Activated naive CD8-positive, alpha-beta T cell treated with anti-CD3 and anti-CD28 coated beads, Interleukin-2, amount 10 ng/mL, durations not matched to agents 7 days and 5 days (primary cell): ENCODE measurements at regions not wholly inside any gene's neighbourhood (a gene's known extent, or its start where the extent isn't known, plus 50 kb on each side); places are given as distances from the start of the nearest gene placed in this dataset.

Experiments used
- ATAC-seq: fragments of 150-1000 bp; cut with Tn5 transposase; one replicate; pipeline ENCODE4 v1.10.0; 2021; ENCODE audit warnings: low read depth, moderate library complexity
- POLR2A ChIA-PET: fragments of 350-600 bp; sonication (Branson Sonifier 250); formaldehyde crosslinking; loops from one replicate; lab custom pipeline; 2021; ENCODE audit warnings: antibody characterized with exemption; lab: Charles Lee
- DNase-seq: peaks from one replicate; pipeline ENCODE4 v3.0.0; 2021
- H3K27ac Mint-ChIP-seq: one replicate; pipeline ENCODE4 v1.8.0; 2022; ENCODE audit warnings: mild to moderate bottlenecking, mixed read lengths
- H3K27me3 Mint-ChIP-seq: one replicate; pipeline ENCODE4 v1.8.0; 2022; ENCODE audit warnings: mild to moderate bottlenecking, moderate library complexity, mixed read lengths
- H3K36me3 Mint-ChIP-seq: one replicate; pipeline ENCODE4 v1.8.0; 2021; ENCODE audit warnings: mild to moderate bottlenecking, mixed read lengths
- H3K4me1 Mint-ChIP-seq: one replicate; pipeline ENCODE4 v1.8.0; 2021; ENCODE audit warnings: mixed read lengths
- H3K4me3 Mint-ChIP-seq: one replicate; pipeline ENCODE4 v1.8.0; 2022; ENCODE audit warnings: mild to moderate bottlenecking, moderate library complexity, mixed read lengths
- H3K9me3 Mint-ChIP-seq: one replicate; pipeline ENCODE4 v1.8.0; 2021; ENCODE audit warnings: mixed read lengths

DNA sequence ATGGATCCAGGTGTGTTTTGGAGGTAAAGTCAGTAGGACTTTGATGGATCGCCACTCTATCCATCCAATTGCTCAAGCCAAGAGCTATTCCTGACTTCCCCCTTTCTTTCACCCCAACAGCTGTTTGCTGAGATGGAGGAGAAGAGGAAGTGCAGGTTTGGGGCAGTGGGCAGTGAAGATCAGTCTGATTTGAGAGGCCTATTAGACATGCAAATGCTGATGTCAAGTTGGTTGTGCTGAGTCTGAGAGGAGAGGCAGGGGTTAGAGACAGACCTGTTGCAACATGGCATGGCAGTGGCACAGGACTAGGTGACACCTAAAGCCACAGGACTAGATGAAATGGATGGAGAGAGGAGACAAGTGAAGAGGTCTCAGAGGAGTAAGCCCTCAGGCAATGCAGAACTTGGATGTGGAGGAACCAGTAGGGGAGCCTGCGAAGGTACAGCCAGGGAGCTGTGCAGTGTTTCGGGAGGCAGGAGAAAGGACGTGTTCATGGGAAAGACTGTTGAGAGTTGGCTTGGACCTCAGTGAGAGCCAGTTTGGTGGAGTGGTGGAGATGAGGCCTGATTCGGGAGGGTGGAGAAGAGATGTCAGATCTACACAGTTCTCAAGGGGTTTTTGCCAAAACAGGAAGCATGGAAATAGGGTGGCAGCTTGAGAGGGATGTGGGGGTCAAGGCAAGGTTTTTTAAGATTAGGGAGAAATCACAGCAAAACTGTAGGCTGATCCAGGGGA is 175.0 kb downstream of the MACROH2A1 start:
- Mint-ChIP-seq H3K4me1 (peaks cover 4% of the 10 kb centered on the region), H3K27me3 (peaks cover 11% of the 10 kb centered on the region), H3K27ac (no peak overlapping the region), H3K4me3 (no peak overlapping the region), H3K36me3 (no peaks in the 10 kb centered on the region), H3K9me3 (no peaks in the 10 kb centered on the region)
- POLR2A ChIA-PET: interaction anchor here (0.6 kb wide), 1 partner anchor 20 kb away, joined by 3 read pairs; no protein-coding TSS in a partner anchor
- ATAC-seq (no peak), DNase-seq (peak; percentile 10)

DNA sequence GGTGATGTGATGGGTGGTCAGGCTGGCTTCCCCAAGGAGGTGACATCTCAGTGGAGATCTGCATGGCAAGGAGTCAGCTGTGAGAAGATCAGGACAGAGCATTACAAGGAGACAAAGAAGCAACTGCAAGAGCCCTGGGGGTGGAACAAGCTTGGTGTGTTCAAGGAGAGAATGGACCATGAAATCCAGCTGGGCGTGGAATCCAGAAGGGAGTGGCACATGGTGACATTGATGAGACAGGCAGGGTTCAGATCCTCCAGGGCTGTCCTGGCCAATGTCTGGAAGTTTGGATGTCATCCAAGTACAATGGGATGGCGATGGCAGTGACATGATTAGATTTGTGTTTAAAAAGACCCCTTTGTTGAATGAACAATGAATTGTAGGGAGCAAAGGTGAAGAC is 175.6 kb downstream of the MACROH2A1 start:
- Mint-ChIP-seq H3K9me3 (no peaks in the 10 kb centered on the region), H3K27me3 (peaks cover 11% of the 10 kb centered on the region), H3K27ac (no peak overlapping the region), H3K4me1 (peaks cover 4% of the 10 kb centered on the region), H3K36me3 (no peaks in the 10 kb centered on the region), H3K4me3 (no peak overlapping the region)
- ATAC-seq (no peak), DNase-seq (no peak)
- POLR2A ChIA-PET: no interaction called here

DNA sequence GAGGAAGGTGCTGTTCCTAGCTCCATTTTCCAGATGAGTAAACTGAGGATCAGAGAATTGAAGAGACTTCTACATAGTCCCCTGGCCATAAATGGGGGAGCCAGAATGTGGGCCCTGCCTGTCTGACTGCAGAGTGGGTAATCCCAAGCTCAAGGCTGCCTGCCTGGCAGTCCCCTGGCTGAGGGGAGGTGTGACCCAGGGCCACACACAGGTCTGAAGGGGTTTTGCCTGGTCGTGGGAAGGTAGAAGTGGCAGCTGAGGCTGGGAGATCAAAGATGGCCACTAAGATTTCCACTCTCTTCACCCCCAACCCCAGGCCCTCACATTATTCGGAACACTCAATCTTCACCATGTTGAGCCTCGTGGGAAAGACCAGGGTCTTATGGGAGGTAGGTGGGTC is 176.3 kb downstream of the MACROH2A1 start:
- Mint-ChIP-seq H3K27ac (no peak overlapping the region), H3K9me3 (no peaks in the 10 kb centered on the region), H3K4me1 (peaks cover 4% of the 10 kb centered on the region), H3K27me3 (peaks cover 11% of the 10 kb centered on the region), H3K36me3 (no peaks in the 10 kb centered on the region), H3K4me3 (no peak overlapping the region)
- no peak for ATAC-seq
- DNase-seq: peak; percentile 4
- POLR2A ChIA-PET: no interaction called here

DNA sequence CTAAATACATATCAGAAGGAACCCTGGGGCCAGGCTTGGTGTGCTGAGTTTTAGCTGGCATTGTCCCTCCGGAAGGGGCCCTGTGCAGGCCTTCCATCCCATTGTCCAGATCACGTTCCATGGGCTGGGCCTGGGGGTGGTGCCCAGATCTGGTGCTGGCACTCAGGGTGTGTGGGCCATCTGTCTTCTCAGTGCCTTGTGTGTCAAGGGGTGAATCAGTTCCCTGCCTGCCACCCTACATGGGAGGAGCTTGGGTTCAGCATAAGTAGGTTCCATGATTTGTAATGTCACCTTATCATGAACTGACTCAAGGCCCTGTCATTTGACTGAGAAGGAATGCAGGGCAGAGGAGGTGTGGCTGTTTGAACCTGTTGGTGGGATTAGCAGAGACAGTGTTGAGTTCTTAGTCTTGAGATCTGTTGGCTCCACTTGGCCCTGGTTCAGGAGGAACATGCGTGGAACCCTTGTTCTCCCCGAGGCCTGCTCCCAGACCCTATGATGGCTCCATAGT is 176.8 kb downstream of the MACROH2A1 start:
- DNase-seq (peak; percentile 12), ATAC-seq (no peak)
- peaks cover 11% of the 10 kb centered on the region for H3K27me3 Mint-ChIP-seq
- no peaks in the 10 kb centered on the region for H3K36me3 Mint-ChIP-seq
- peaks cover 4% of the 10 kb centered on the region for H3K4me1 Mint-ChIP-seq
- POLR2A ChIA-PET: no interaction called here
- no peaks in the 10 kb centered on the region for H3K9me3 Mint-ChIP-seq
- H3K27ac Mint-ChIP-seq: no peak overlapping the region
- H3K4me3 Mint-ChIP-seq: no peak overlapping the region

DNA sequence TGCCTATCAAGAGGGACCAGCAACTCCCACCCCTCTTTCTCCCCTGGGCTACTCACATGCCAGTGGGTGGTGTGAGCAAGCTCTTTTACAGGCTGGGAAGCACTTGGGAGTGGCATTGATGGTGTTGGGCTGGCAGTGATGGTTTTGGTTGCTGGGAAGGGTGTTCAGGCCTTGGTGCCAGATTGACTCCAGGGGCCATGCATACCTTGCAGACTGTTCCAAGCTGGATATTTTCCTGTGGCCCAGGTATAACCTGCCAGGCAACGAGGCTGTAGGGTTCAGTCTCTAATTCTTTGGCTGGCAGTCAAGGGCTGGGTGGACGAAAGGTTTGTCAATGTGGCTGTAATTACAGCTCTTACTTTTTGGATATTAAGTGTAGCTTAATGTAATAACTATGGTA is 177.3 kb downstream of the MACROH2A1 start:
- DNase-seq: peak; percentile 14
- POLR2A ChIA-PET: no interaction called here
- H3K27ac Mint-ChIP-seq: no peak overlapping the region

DNA sequence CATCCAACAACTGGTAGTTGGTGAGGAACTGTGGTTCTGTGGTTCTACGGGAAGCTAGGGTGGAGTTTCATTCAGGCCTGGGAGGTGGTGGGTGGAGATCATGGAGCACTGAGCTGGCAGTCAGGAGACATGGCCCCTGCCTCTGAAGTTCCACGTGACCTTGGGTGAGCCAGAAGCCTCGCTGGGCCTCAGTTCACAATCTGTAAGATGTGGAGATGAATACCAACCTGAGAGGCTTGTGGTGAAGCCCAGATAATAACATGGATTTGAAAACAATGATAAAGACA is 177.9 kb downstream of the MACROH2A1 start:
- Mint-ChIP-seq H3K27ac (no peak overlapping the region), H3K9me3 (no peaks in the 10 kb centered on the region), H3K36me3 (no peaks in the 10 kb centered on the region), H3K4me1 (peaks cover 4% of the 10 kb centered on the region), H3K4me3 (no peak overlapping the region), H3K27me3 (peaks cover 9% of the 10 kb centered on the region)
- POLR2A ChIA-PET: no interaction called here
- ATAC-seq (no peak), DNase-seq (peak; percentile 4)

More for the DNA sequence above, 177.3 kb downstream of the MACROH2A1 start:
- Mint-ChIP-seq H3K27me3 (peaks cover 10% of the 10 kb centered on the region), H3K9me3 (no peaks in the 10 kb centered on the region), H3K4me1 (peaks cover 4% of the 10 kb centered on the region), H3K36me3 (no peaks in the 10 kb centered on the region), H3K4me3 (no peak overlapping the region)
- ATAC-seq: no peak

DNA sequence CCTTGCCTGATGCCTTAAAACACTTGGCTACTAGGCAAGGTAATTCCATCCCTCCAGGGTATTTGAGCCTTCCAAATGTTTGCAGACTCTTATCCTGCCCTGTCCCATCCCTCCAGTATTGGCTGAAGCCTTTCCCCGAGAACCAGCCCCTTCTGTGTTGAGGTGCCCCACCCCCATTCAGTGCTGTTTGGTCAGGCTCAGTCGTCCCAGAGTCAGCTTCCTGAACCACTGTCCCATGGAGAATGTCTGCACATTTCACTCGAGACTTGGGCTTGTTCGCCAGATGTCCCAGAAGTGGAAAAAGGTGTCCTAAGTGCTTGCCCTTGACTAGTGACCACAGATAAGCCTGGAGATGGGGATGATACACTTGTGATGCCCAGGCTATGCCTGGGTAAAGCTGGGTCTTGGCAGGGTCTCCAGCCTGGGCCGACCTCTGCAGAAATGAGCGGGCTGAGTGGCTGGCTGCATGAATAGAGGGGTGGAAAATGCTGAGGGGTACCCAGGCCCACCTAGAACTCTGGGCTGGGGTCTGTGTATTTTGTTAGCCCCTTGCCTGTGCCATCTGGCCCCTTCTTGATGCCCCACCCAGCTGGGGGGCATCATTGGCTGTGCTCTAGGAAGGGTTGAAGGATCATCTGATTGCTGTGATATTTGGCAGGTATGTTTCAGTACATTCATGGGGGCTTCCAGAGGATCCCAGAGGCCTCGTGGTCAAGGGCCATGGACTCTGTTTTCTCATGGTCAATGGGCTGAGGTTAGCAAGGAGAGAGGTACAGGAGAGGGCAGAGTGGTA is 178.4 kb downstream of the MACROH2A1 start:
- POLR2A ChIA-PET: no interaction called here
- no peak overlapping the region for H3K4me3 Mint-ChIP-seq
- no peak overlapping the region for H3K27ac Mint-ChIP-seq
- no peak for DNase-seq
- peaks cover 4% of the 10 kb centered on the region for H3K4me1 Mint-ChIP-seq
- no peak for ATAC-seq
- H3K27me3 Mint-ChIP-seq: peaks cover 9% of the 10 kb centered on the region
- H3K36me3 Mint-ChIP-seq: no peaks in the 10 kb centered on the region
- no peaks in the 10 kb centered on the region for H3K9me3 Mint-ChIP-seq

DNA sequence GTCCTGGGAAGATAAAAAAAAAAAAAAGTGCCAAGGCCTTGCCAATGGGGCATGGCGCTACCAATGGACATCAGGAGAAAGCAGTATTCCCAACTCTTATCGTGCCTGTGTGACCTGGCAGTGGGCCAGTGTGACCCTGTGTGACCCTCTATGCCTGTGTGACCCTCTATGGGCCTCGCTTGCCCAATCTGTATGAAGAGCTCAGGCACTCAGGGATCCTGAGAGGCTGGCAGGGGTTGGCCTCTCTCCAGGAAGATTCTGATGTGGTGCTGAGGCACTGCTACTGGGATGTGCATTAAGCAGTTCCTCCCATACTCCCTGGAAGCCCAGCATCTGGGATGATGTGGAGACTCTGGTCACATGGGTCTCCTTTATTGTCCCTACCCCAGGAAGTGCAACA is 179.2 kb downstream of the MACROH2A1 start:
- peaks cover 4% of the 10 kb centered on the region for H3K4me1 Mint-ChIP-seq
- no peak for DNase-seq

DNA sequence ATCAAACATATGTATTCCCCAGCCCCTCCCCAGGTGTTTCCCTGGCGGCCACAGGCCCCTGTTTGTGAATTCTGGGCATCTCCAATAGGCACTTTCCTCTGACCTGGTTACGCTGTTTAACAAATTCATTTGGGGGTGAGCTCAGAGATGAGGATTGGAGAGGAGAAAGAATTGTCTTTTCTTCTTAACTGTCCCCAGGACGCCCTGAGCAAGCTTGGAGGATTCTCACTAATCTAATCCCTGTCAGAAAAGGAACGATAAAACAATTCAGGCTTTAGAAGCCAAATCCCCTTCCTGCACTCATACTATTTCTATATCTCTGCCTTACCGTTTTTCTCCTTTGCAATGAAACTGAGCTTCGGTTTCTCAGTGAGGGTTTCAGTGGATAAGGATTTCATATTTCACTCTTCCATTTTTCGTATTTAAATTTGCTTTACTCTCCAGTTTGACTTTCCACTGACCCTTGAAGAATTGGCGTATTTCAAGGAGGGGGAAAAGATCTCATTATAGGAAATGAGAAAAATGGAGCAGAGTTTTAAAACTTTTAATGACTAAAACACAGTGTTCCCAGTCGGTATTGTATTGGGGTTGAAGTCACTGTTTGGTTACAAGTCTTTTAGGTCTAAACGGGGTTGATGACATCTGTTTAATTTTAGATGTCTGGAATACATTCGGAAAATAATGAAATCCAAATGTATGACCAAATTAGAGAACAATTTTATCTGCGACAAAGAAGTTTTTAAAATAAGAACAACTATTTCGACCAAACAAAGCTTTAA is 180.1 kb downstream of the MACROH2A1 start:
- DNase-seq (no peak), ATAC-seq (no peak)
- no peaks in the 10 kb centered on the region for H3K9me3 Mint-ChIP-seq
- H3K4me3 Mint-ChIP-seq: no peak overlapping the region
- POLR2A ChIA-PET: interaction anchor here (0.6 kb wide), 1 partner anchor 112 kb away, joined by 3 read pairs; no protein-coding TSS in a partner anchor
- peaks cover 12% of the 10 kb centered on the region for H3K27me3 Mint-ChIP-seq
- H3K27ac Mint-ChIP-seq: no peak overlapping the region
- H3K4me1 Mint-ChIP-seq: peaks cover 4% of the 10 kb centered on the region
- no peaks in the 10 kb centered on the region for H3K36me3 Mint-ChIP-seq

More for the DNA sequence above, 179.2 kb downstream of the MACROH2A1 start:
- Mint-ChIP-seq H3K36me3 (no peaks in the 10 kb centered on the region), H3K4me3 (no peak overlapping the region), H3K27me3 (peaks cover 12% of the 10 kb centered on the region), H3K27ac (no peak overlapping the region), H3K9me3 (no peaks in the 10 kb centered on the region)
- ATAC-seq: no peak
- POLR2A ChIA-PET: interaction anchor here (0.6 kb wide), 1 partner anchor 113 kb away, joined by 3 read pairs; no protein-coding TSS in a partner anchor

DNA sequence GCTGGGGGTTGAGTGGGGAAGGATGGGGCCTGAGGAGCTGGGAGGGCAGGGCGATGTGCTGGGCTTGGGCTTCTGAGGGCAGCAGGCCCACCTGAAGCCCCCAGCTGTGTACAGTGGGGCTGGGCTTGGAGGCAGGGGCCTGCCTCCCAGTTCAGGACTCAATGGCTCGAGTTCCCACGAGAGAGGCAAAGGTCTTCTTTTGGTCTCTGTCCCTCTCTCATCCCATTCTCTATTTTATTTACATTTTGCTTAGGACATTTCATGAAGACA is 180.6 kb downstream of the MACROH2A1 start:
- DNase-seq: no peak
- H3K4me1 Mint-ChIP-seq: peaks cover 4% of the 10 kb centered on the region
- ATAC-seq: no peak
- no peak overlapping the region for H3K4me3 Mint-ChIP-seq
- peaks cover 14% of the 10 kb centered on the region for H3K27me3 Mint-ChIP-seq
- POLR2A ChIA-PET: no interaction called here
- no peaks in the 10 kb centered on the region for H3K36me3 Mint-ChIP-seq
- H3K27ac Mint-ChIP-seq: no peak overlapping the region
- H3K9me3 Mint-ChIP-seq: no peaks in the 10 kb centered on the region

DNA sequence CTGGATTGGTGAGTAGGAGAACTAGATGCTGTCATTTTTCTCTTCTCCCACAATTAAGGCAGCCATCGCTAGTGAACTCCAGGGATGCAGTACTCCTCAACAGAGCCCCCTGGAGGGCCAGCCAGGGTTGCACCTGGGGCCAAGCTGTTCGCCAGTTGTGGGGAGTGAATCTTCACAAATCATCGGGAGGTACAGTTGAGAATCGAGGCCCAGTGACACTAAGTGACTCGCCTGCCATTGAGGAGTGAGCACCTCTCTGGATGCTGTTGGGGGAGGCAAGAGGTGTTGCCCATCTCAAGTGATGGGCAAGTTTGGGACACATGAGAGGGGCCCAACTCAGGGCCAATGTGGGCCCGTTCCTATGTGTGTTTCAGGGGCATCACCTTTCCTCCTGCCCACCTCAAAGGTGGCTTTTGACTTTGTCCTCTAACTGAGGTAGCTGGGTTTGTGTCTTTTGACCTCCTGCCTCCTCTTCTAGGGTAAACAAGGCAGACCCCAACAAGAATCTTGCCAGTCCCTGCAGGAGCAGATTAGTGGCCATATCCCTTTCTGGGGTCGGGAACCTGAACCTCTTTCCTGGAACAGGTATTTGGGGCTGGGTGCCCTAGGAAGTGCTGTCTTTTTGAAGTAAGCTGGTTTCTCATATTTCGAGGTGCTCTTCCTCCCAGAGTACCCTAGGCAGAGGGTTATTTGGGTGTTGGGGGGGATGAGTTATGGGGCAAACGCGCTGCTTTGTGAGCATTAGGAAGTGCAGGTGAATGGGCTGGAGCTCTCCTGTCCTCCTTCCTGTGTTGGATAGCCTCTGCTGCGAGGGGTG is 181.2 kb downstream of the MACROH2A1 start:
- Mint-ChIP-seq H3K4me3 (no peak overlapping the region), H3K4me1 (peaks cover 4% of the 10 kb centered on the region), H3K36me3 (no peaks in the 10 kb centered on the region), H3K9me3 (no peaks in the 10 kb centered on the region), H3K27ac (no peak overlapping the region), H3K27me3 (peaks cover 12% of the 10 kb centered on the region)
- ATAC-seq (no peak), DNase-seq (no peak)
- POLR2A ChIA-PET: no interaction called here

DNA sequence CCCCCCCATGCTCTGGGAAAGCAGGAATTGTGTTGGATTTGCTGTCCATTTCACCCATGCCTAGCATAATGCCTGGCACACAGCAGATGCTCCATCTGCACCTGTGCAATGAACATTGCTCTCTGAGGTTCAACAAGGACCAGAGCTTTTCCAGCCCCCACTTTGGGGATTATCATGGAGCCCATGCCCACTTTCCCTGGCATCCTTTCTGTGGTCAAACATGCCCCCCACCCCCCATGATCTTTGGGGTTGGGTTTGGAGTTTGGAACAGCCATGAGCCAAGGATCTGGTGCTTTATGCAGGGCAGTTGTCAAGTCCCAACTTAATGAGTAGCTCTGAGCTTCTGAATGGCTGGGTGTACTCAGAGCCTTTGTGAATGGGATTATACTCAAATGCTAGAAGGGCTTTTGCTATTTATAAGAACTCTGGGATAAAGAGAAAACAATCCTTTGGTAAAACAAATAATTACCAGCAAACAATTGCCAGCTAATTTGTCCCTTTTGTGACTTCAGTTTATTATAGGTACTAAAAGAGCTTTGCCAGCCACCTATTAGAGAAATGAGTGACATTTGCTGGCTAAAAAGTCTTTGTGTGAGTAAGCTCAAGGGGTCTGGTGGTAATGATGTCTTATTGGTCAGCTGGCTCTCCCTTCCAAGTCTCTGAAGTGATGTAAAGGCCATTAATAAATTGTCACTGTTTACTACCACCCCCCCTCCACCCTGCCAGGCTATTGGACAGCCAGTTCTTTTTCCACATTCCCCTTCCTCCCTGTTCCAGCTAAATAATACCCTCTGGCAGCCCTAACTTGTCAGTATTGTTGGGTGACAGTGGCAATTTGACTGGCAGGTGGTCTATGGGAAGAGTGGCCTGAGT is 182.3 kb downstream of the MACROH2A1 start:
- peaks cover 4% of the 10 kb centered on the region for H3K4me1 Mint-ChIP-seq
- DNase-seq (no peak), ATAC-seq (no peak)
- no peaks in the 10 kb centered on the region for H3K9me3 Mint-ChIP-seq
- POLR2A ChIA-PET: no interaction called here
- H3K36me3 Mint-ChIP-seq: no peaks in the 10 kb centered on the region
- H3K27ac Mint-ChIP-seq: no peak overlapping the region
- no peak overlapping the region for H3K4me3 Mint-ChIP-seq
- peaks cover 11% of the 10 kb centered on the region for H3K27me3 Mint-ChIP-seq
